Nephron (organoid): ENCODE measurements at regions not wholly inside any gene's neighbourhood (a gene's known extent, or its start where the extent isn't known, plus 50 kb on each side); places are given as distances from the start of the nearest gene placed in this dataset.

Source experiments
- H3K27ac Mint-ChIP-seq, 3 experiments: 2 replicates each; pipeline ENCODE4 v1.8.0; 2020; ENCODE audit warnings: mixed read lengths in 3 of 3, mild to moderate bottlenecking in 2 of 3, moderate library complexity in 1 of 3
- H3K27me3 Mint-ChIP-seq: 2 replicates; pipeline ENCODE4 v1.8.0; 2021; ENCODE audit warnings: low read depth, mild to moderate bottlenecking, moderate library complexity, mixed read lengths
- H3K36me3 Mint-ChIP-seq: 2 replicates; pipeline ENCODE4 v1.8.0; 2020; ENCODE audit warnings: low read depth, mixed read lengths
- H3K4me1 Mint-ChIP-seq: 2 replicates; pipeline ENCODE4 v1.8.0; 2020; ENCODE audit warnings: mixed read lengths
- H3K4me3 Mint-ChIP-seq, 3 experiments: 2 replicates each; pipeline ENCODE4 v1.8.0; 2020; ENCODE audit warnings: mild to moderate bottlenecking in 3 of 3, mixed read lengths in 3 of 3, moderate library complexity in 2 of 3
- H3K9me3 Mint-ChIP-seq: 2 replicates; pipeline ENCODE4 v1.8.0; 2020; ENCODE audit warnings: mixed read lengths
- CTCF ChIP-seq, 3 experiments: fragments of 200-600 bp; sonication (generic); IDR thresholded peaks; one replicate each; pipeline ENCODE4 v1.5.0; 2021; ENCODE audit warnings: antibody characterized with exemption in 3 of 3; ENCODE audit not compliant: unreplicated experiment in 3 of 3

GRCh38 chr4:27178061-27178460 lies 317.4 kb downstream of the STIM2 start:
- no peak for TF ChIP-seq CTCF (IDR thresholded peaks at IDR 0.05; ENCODE audit: unreplicated experiment in 3 of 3)
- H3K9me3 Mint-ChIP-seq: no peaks in the 10 kb centered on the region
- H3K27me3 Mint-ChIP-seq: peaks cover 5% of the 10 kb centered on the region
- H3K36me3 Mint-ChIP-seq: no peaks in the 10 kb centered on the region
- H3K4me1 Mint-ChIP-seq: peaks cover 5% of the 10 kb centered on the region
- no peak overlapping the region for H3K4me3 Mint-ChIP-seq
- no peak overlapping the region for H3K27ac Mint-ChIP-seq

- Mint-ChIP-seq H3K36me3 (no peaks in the 10 kb centered on the region), H3K9me3 (no peaks in the 10 kb centered on the region), H3K27me3 (no peaks in the 10 kb centered on the region), H3K27ac (peak overlapping the region in 1 of 3 experiments; percentile 23), H3K4me1 (peaks cover 5% of the 10 kb centered on the region), H3K4me3 (no peak overlapping the region)
- no peak for TF ChIP-seq CTCF (IDR thresholded peaks at IDR 0.05; ENCODE audit: unreplicated experiment in 3 of 3)
These were observed 321.1 kb downstream of the STIM2 start for GRCh38 chr4:27181693-27182092.

- H3K9me3 Mint-ChIP-seq: no peaks in the 10 kb centered on the region
- no peak overlapping the region for H3K27ac Mint-ChIP-seq
- no peak for TF ChIP-seq CTCF (IDR thresholded peaks at IDR 0.05; ENCODE audit: unreplicated experiment in 3 of 3)
- no peak overlapping the region for H3K4me3 Mint-ChIP-seq
- H3K4me1 Mint-ChIP-seq: peaks cover 5% of the 10 kb centered on the region
- H3K36me3 Mint-ChIP-seq: no peaks in the 10 kb centered on the region
- H3K27me3 Mint-ChIP-seq: no peaks in the 10 kb centered on the region
These were observed 321.6 kb downstream of the STIM2 start for GRCh38 chr4:27182211-27182610.

- no peak for TF ChIP-seq CTCF (IDR thresholded peaks at IDR 0.05; ENCODE audit: unreplicated experiment in 3 of 3)
- no peak overlapping the region for H3K4me3 Mint-ChIP-seq
- H3K27me3 Mint-ChIP-seq: peaks cover 2% of the 10 kb centered on the region
- no peaks in the 10 kb centered on the region for H3K9me3 Mint-ChIP-seq
- peaks cover 7% of the 10 kb centered on the region for H3K4me1 Mint-ChIP-seq
- H3K27ac Mint-ChIP-seq: no peak overlapping the region
- H3K36me3 Mint-ChIP-seq: no peaks in the 10 kb centered on the region
These were observed 324.0 kb downstream of the STIM2 start for GRCh38 chr4:27184508-27185155.

GRCh38 chr4:27186710-27187109 lies 326.1 kb downstream of the STIM2 start:
- no peak for TF ChIP-seq CTCF (IDR thresholded peaks at IDR 0.05; ENCODE audit: unreplicated experiment in 3 of 3)
- Mint-ChIP-seq H3K36me3 (no peaks in the 10 kb centered on the region), H3K4me1 (peaks cover 8% of the 10 kb centered on the region), H3K27me3 (peaks cover 8% of the 10 kb centered on the region), H3K27ac (no peak overlapping the region), H3K9me3 (no peaks in the 10 kb centered on the region), H3K4me3 (no peak overlapping the region)

GRCh38 chr4:27187786-27188185 lies 327.1 kb downstream of the STIM2 start:
- Mint-ChIP-seq H3K27ac (no peak overlapping the region), H3K4me3 (no peak overlapping the region), H3K36me3 (no peaks in the 10 kb centered on the region), H3K4me1 (peaks cover 5% of the 10 kb centered on the region), H3K27me3 (peaks cover 8% of the 10 kb centered on the region), H3K9me3 (no peaks in the 10 kb centered on the region)
- TF ChIP-seq CTCF (IDR thresholded peaks at IDR 0.05; ENCODE audit: unreplicated experiment in 3 of 3): no peak
